ENCODE measurements at regions not wholly inside any gene's neighbourhood (a gene's known extent, or its start where the extent isn't known, plus 50 kb on each side); places are given as distances from the start of the nearest gene placed in this dataset.

GRCh38 chr12:19065223-19065622, 64.3 kb upstream of the PLEKHA5 start:
- H3K27ac ChIP-seq, result no peak overlapping the region
- H3K4me1 ChIP-seq, result no peaks in the 10 kb centered on the region
- no peaks in the 10 kb centered on the region for H3K9me3 ChIP-seq
- H3K36me3 ChIP-seq, result no peaks in the 10 kb centered on the region
- DNase-seq, result no peak
- no peak for TF ChIP-seq CTCF (IDR thresholded peaks at IDR 0.05)
- TF ChIP-seq EP300 (IDR thresholded peaks at IDR 0.05), result no peak
- TF ChIP-seq POLR2AphosphoS5 (IDR thresholded peaks at IDR 0.05), result no peak
- TF ChIP-seq POLR2A (IDR thresholded peaks at IDR 0.05), result no peak
- no peak overlapping the region for H3K4me3 ChIP-seq
- intact Hi-C loops (cut with DNase I), result no loop called here
- H3K27me3 ChIP-seq, result no peaks in the 10 kb centered on the region
- WGBS, 2 donors, result 61 to 73% methylated on average over 2 of the region's 2 CpGs

DNA sequence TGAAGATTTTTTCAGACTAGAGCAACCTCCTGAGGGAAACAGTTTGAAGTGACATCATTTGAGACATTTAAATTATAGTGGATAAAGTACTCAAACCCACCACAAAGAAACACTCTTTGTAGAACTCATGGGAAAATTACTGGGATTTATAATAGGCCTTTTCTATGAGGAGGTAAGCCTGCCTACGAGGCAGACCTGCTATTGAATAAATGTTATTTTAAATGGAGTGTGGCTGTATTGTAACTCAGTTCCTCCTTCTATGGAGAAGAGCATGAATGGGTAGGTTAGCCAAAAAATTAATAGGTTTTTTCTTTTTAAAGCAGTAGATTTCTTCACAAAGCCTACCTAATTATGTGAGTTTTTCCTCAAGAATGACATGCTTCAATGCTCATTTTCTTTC, 63.7 kb upstream of the PLEKHA5 start:
- no peak for TF ChIP-seq CTCF (IDR thresholded peaks at IDR 0.05)
- no peak for TF ChIP-seq POLR2A (IDR thresholded peaks at IDR 0.05)
- TF ChIP-seq EP300 (IDR thresholded peaks at IDR 0.05), result no peak
- no peak for TF ChIP-seq POLR2AphosphoS5 (IDR thresholded peaks at IDR 0.05)

GRCh38 chr12:19066475-19067001, 63.0 kb upstream of the PLEKHA5 start:
- Histone ChIP-seq H3K27me3 (no peaks in the 10 kb centered on the region), H3K9me3 (no peaks in the 10 kb centered on the region), H3K36me3 (no peaks in the 10 kb centered on the region), H3K27ac (no peak overlapping the region), H3K4me3 (no peak overlapping the region), H3K4me1 (no peaks in the 10 kb centered on the region)
- TF ChIP-seq POLR2A (IDR thresholded peaks at IDR 0.05), result no peak
- no peak for TF ChIP-seq EP300 (IDR thresholded peaks at IDR 0.05)
- TF ChIP-seq POLR2AphosphoS5 (IDR thresholded peaks at IDR 0.05), result no peak
- TF ChIP-seq CTCF (IDR thresholded peaks at IDR 0.05), result no peak
- intact Hi-C loops (cut with DNase I), result no loop called here
- no peak for DNase-seq
- WGBS, 2 donors, result 38 to 62% methylated on average over 3 of the region's 3 CpGs

More for the DNA sequence above, 63.7 kb upstream of the PLEKHA5 start:
- H3K9me3 ChIP-seq, result no peaks in the 10 kb centered on the region
- intact Hi-C loops (cut with DNase I), result no loop called here
- no peaks in the 10 kb centered on the region for H3K4me1 ChIP-seq
- H3K27me3 ChIP-seq, result no peaks in the 10 kb centered on the region
- H3K27ac ChIP-seq, result no peak overlapping the region
- H3K36me3 ChIP-seq, result no peaks in the 10 kb centered on the region
- WGBS, 2 donors, result 60 to 80% methylated on average over 1 of the region's 1 CpG
- no peak for DNase-seq
- no peak overlapping the region for H3K4me3 ChIP-seq

GRCh38 chr12:19068137-19068536, 61.4 kb upstream of the PLEKHA5 start:
- Histone ChIP-seq H3K27me3 (no peaks in the 10 kb centered on the region), H3K27ac (no peak overlapping the region), H3K9me3 (no peaks in the 10 kb centered on the region), H3K4me1 (no peaks in the 10 kb centered on the region), H3K36me3 (no peaks in the 10 kb centered on the region), H3K4me3 (no peak overlapping the region)
- whole genome bisulfite sequencing, 2 donors, result 39 to 54% methylated on average over 1 of the region's 1 CpG
- TF ChIP-seq POLR2A (IDR thresholded peaks at IDR 0.05), result no peak
- no peak for TF ChIP-seq CTCF (IDR thresholded peaks at IDR 0.05)
- TF ChIP-seq EP300 (IDR thresholded peaks at IDR 0.05), result no peak
- no peak for TF ChIP-seq POLR2AphosphoS5 (IDR thresholded peaks at IDR 0.05)
- intact Hi-C loops (cut with DNase I), result no loop called here
- no peak for DNase-seq

DNA sequence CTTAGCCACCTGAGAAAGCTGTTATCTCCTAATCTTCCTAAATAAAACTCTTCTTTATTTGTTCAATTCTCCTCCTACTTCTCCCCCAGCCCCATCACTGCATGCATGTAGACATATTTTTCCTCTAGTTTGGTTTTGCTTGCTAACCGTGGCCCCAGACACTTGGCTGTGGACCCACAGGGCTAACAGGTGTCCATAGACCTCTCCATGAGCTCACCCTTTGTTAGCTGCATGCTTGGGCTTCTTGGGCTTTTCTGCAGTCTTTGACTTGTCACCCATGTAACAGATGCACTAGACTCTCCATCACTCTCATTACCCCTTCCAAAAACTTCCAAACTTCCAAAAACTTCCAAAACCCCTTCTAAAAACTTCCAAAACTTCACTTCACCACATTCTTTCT, 59.2 kb upstream of the PLEKHA5 start:
- TF ChIP-seq EP300 (IDR thresholded peaks at IDR 0.05) (no peak), POLR2AphosphoS5 (IDR thresholded peaks at IDR 0.05) (no peak), CTCF (IDR thresholded peaks at IDR 0.05) (no peak), POLR2A (IDR thresholded peaks at IDR 0.05) (no peak)
- intact Hi-C loops (cut with DNase I), result no loop called here
- Histone ChIP-seq H3K4me3 (no peak overlapping the region), H3K9me3 (no peaks in the 10 kb centered on the region), H3K4me1 (no peaks in the 10 kb centered on the region), H3K36me3 (no peaks in the 10 kb centered on the region), H3K27me3 (no peaks in the 10 kb centered on the region), H3K27ac (no peak overlapping the region)
- 85 to 96% methylated on average over 1 of the region's 1 CpG for WGBS, 2 donors
- DNase-seq, result no peak

Measured in sigmoid colon (tissue), 6 donors.